GM19239 (cell line): ENCODE measurements at regions not wholly inside any gene's neighbourhood (a gene's known extent, or its start where the extent isn't known, plus 50 kb on each side); places are given as distances from the start of the nearest gene placed in this dataset.
"Not testable (repeated sequence)": the region's sequence is repeated elsewhere in the genome, so short reads cannot be mapped to it uniquely, and the experiment has no call there.

ENCODE experiments used
- DNase-seq: peaks from one replicate; pipeline ENCODE4 v3.0.0; 2011; ENCODE audit warnings: low spot score; ENCODE audit not compliant: insufficient read length
- FAIRE-seq: peaks from 2 replicates; lab custom pipeline; 2011; peaks lifted over from hg19 to GRCh38; lab: Jason Lieb, UNC

GRCh38 chr3:34094280-34094679, 295.9 kb downstream of the PDCD6IP start:
- DNase-seq, FAIRE-seq: not testable (repeated sequence)

- peak; percentile 57 for FAIRE-seq
- DNase-seq = no peak
Observed at GRCh38 chr3:34102288-34102687, 303.9 kb downstream of the PDCD6IP start.

GRCh38 chr3:34106379-34106778, 307.9 kb downstream of the PDCD6IP start:
- FAIRE-seq = no peak

GRCh38 chr3:34106879-34107278, 308.4 kb downstream of the PDCD6IP start:
- no peak for DNase-seq
- FAIRE-seq = peak; percentile 71

More at GRCh38 chr3:34106379-34106778, 307.9 kb downstream of the PDCD6IP start:
- no peak for DNase-seq

GRCh38 chr3:34107669-34108068, 309.2 kb downstream of the PDCD6IP start:
- no peak for DNase-seq
- peak; percentile 93 for FAIRE-seq

- DNase-seq = no peak
- no peak for FAIRE-seq
Observed at GRCh38 chr3:34109021-34109420, 310.6 kb downstream of the PDCD6IP start.

- DNase-seq (no peak), FAIRE-seq (peak; percentile 81)
Observed at GRCh38 chr3:34109846-34110245, 311.4 kb downstream of the PDCD6IP start.

- DNase-seq (no peak), FAIRE-seq (peak; percentile 44)
Observed at GRCh38 chr3:34111361-34111760, 312.9 kb downstream of the PDCD6IP start.

- DNase-seq, FAIRE-seq: not testable (repeated sequence)
Observed at GRCh38 chr3:34112261-34112660, 313.8 kb downstream of the PDCD6IP start.

GRCh38 chr3:34131091-34131490, 332.7 kb downstream of the PDCD6IP start:
- no peak for FAIRE-seq
- DNase-seq = no peak

- no peak for FAIRE-seq
- no peak for DNase-seq
Observed at GRCh38 chr3:34132069-34132692, 333.8 kb downstream of the PDCD6IP start.

- DNase-seq = no peak
- FAIRE-seq = no peak
Observed at GRCh38 chr3:34139566-34139965, 341.1 kb downstream of the PDCD6IP start.

- DNase-seq (no peak), FAIRE-seq (no peak)
Observed at GRCh38 chr3:34140616-34141015, 342.2 kb downstream of the PDCD6IP start.

- DNase-seq = no peak
- FAIRE-seq = no peak
Observed at GRCh38 chr3:34141841-34142337, 343.5 kb downstream of the PDCD6IP start.

GRCh38 chr3:34145796-34146195, 347.4 kb downstream of the PDCD6IP start:
- FAIRE-seq (no peak), DNase-seq (no peak)

GRCh38 chr3:34146596-34146995, 348.2 kb downstream of the PDCD6IP start:
- DNase-seq = no peak
- no peak for FAIRE-seq

GRCh38 chr3:34150992-34151391, 352.6 kb downstream of the PDCD6IP start:
- DNase-seq = no peak
- peak; percentile 52 for FAIRE-seq

- DNase-seq (no peak), FAIRE-seq (no peak)
Observed at GRCh38 chr3:34152656-34153055, 354.2 kb downstream of the PDCD6IP start.

GRCh38 chr3:34155108-34155507, 356.7 kb downstream of the PDCD6IP start:
- no peak for FAIRE-seq

GRCh38 chr3:34155666-34156065, 357.2 kb downstream of the PDCD6IP start:
- FAIRE-seq (no peak), DNase-seq (no peak)

More at GRCh38 chr3:34155108-34155507, 356.7 kb downstream of the PDCD6IP start:
- no peak for DNase-seq

- no peak for DNase-seq
- no peak for FAIRE-seq
Observed at GRCh38 chr3:34157491-34157890, 359.1 kb downstream of the PDCD6IP start.
